Suprapubic skin (tissue), 4 donors: ENCODE measurements at regions not wholly inside any gene's neighbourhood (a gene's known extent, or its start where the extent isn't known, plus 50 kb on each side); places are given as distances from the start of the nearest gene placed in this dataset.

Source experiments
- DNase-seq, 2 donors: peaks; one replicate each; pipeline ENCODE4 v3.0.0-alpha.2; 2019; ENCODE audit warnings: low spot score in 2 of 2
- H3K27ac ChIP-seq: fragments of 200-600 bp; sonication (generic); one replicate; pipeline ENCODE4 v1.5.1; 2019
- H3K27me3 ChIP-seq: fragments of 200-600 bp; sonication (generic); one replicate; pipeline ENCODE4 v1.5.1; 2019
- H3K36me3 ChIP-seq: fragments of 200-600 bp; sonication (generic); one replicate; pipeline ENCODE4 v1.5.1; 2019
- H3K4me1 ChIP-seq: fragments of 200-600 bp; sonication (generic); one replicate; pipeline ENCODE4 v1.5.1; 2019
- H3K4me3 ChIP-seq: fragments of 200-600 bp; sonication (generic); one replicate; pipeline ENCODE4 v1.5.1; 2019; ENCODE audit warnings: mild to moderate bottlenecking
- H3K9me3 ChIP-seq: fragments of 200-600 bp; sonication (generic); one replicate; pipeline ENCODE4 v1.5.1; 2019
- EP300 ChIP-seq: sonication (generic); formaldehyde crosslinking; IDR thresholded peaks from one replicate; pipeline ENCODE4 v1.6.1; 2017; ENCODE audit warnings: antibody characterized with exemption
- POLR2A ChIP-seq, 2 donors: fragments of 450-650 bp; IDR thresholded peaks; one replicate each; pipeline ENCODE4 v1.6.1; 2017; ENCODE audit warnings: antibody characterized with exemption in 2 of 2, mild to moderate bottlenecking in 2 of 2, moderate library complexity in 2 of 2
- POLR2AphosphoS5 ChIP-seq, 3 donors: sonication (generic); formaldehyde crosslinking; IDR thresholded peaks; one replicate each; pipeline ENCODE4 v1.6.1; 2017; ENCODE audit warnings: antibody characterized with exemption in 3 of 3
- WGBS: methylation state at CpG from one replicate; pipeline ENCODE4 v1.1.5; 2018; 5-methylcytosine and 5-hydroxymethylcytosine counted together
- TF ChIP-seq, protein P1 (sequence below), 2 donors: fragments of 200-600 bp in 1 of 2; fragments of 450-650 bp in 1 of 2; sonication (generic) in 1 of 2; IDR thresholded peaks; one replicate each; pipeline ENCODE4 v1.5.1; 2016 to 2019; ENCODE audit warnings: antibody characterized with exemption in 2 of 2, mild to moderate bottlenecking in 1 of 2, moderate library complexity in 1 of 2

DNA sequence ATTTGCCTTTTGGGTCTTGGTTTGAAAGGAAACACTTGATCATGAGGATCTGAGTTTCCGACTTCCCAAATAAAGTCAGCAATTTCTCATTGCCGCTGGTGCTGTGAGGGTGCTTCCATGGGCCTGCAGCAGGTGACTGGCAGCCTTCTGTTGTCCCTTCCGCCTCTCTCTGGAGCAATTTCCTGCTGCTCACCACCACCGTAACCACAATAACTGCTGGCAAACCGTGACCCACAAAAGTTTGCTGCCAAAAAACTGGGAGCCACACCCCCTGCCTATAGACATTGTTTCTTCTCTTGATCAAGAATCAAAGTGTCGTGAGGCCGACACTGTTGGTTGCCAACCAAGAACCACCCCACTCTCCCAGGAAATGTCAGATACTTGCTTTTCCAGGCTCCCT is 164.0 kb downstream of the NR2F2 start:
- DNase-seq: no peak
- Histone ChIP-seq H3K4me1 (no peaks in the 10 kb centered on the region), H3K36me3 (no peaks in the 10 kb centered on the region), H3K27ac (no peak overlapping the region), H3K9me3 (no peaks in the 10 kb centered on the region), H3K27me3 (no peaks in the 10 kb centered on the region), H3K4me3 (no peak overlapping the region)
- WGBS: 51% methylated on average over 7 of the region's 7 CpGs
- TF ChIP-seq, protein P1, sequence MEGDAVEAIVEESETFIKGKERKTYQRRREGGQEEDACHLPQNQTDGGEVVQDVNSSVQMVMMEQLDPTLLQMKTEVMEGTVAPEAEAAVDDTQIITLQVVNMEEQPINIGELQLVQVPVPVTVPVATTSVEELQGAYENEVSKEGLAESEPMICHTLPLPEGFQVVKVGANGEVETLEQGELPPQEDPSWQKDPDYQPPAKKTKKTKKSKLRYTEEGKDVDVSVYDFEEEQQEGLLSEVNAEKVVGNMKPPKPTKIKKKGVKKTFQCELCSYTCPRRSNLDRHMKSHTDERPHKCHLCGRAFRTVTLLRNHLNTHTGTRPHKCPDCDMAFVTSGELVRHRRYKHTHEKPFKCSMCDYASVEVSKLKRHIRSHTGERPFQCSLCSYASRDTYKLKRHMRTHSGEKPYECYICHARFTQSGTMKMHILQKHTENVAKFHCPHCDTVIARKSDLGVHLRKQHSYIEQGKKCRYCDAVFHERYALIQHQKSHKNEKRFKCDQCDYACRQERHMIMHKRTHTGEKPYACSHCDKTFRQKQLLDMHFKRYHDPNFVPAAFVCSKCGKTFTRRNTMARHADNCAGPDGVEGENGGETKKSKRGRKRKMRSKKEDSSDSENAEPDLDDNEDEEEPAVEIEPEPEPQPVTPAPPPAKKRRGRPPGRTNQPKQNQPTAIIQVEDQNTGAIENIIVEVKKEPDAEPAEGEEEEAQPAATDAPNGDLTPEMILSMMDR (IDR thresholded peaks at IDR 0.05): no peak

DNA sequence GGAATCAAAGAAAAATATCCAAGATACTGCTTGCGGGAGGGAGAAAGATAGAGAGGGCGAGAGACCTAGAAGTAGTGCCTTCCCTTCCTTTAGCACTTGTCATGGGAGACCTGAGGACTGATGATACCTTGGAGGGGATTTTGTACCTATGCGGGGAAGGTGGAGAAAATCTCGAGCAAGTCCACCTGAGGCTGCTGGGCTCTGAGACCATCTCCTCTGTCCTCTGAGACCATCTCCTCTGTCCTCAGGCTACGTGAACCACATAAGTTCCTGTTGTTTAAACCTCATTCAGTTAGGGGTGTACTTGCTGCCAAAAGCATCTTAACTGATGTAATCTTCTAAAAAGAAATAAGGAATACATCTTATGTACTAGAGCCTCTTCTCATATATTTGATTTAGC is 164.9 kb downstream of the NR2F2 start:
- WGBS: 89% methylated on average over 5 of the region's 5 CpGs

DNA sequence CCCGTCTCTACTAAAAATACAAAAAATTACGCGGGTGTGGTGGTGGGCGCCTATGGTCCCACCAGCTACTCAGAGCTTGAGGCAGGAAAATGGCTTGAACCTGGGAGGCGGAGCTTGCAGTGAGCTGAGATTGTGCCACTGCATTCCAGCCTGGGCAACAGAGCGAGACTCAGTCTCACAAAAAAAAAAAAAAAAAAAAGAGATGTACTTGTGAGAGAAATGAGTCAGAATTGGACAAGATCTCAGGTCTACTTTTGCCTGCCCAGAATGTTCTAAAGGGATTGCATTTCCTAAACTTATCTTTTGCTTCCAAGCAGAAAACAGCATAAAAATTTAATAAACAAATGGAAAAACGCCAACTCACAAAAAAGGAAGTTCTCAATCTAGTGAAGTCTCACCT is 167.5 kb downstream of the NR2F2 start:
- TF ChIP-seq POLR2AphosphoS5 (IDR thresholded peaks at IDR 0.05) (no peak), POLR2A (IDR thresholded peaks at IDR 0.05) (no peak), EP300 (no peak)
- TF ChIP-seq, protein P1 (IDR thresholded peaks at IDR 0.05): no peak
- H3K4me3 ChIP-seq: no peak overlapping the region
- 76% methylated on average over 7 of the region's 7 CpGs for WGBS

More for the DNA sequence above, 164.9 kb downstream of the NR2F2 start:
- Histone ChIP-seq H3K4me3 (no peak overlapping the region), H3K9me3 (no peaks in the 10 kb centered on the region), H3K4me1 (no peaks in the 10 kb centered on the region), H3K36me3 (no peaks in the 10 kb centered on the region), H3K27ac (no peak overlapping the region), H3K27me3 (no peaks in the 10 kb centered on the region)
- TF ChIP-seq POLR2A (IDR thresholded peaks at IDR 0.05): no peak
- no peak for TF ChIP-seq EP300
- TF ChIP-seq POLR2AphosphoS5 (IDR thresholded peaks at IDR 0.05): no peak
- DNase-seq: no peak

DNA sequence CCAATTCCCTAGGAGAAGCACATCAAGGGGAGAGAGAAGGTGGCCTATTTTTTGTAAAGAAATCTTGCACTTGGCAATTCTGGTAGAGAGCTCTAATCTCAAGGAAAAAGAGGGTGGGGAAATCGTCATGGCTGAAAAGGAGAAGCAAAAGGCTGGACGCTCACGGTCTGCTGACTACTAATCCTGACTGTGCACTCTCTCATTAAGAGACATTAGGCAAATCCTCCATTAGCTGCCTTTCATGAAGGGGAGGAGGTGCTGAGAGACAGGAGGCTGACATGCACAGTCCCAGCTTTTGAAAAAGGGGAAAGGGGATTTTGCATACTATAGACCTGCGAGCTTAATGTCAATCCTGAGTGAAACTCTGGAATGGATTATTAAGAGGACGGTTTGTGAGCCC is 170.0 kb downstream of the NR2F2 start:
- no peaks in the 10 kb centered on the region for H3K4me1 ChIP-seq
- H3K27ac ChIP-seq: no peak overlapping the region
- no peaks in the 10 kb centered on the region for H3K27me3 ChIP-seq
- no peak for DNase-seq
- H3K9me3 ChIP-seq: no peaks in the 10 kb centered on the region
- 72% methylated on average over 5 of the region's 5 CpGs for WGBS
- no peaks in the 10 kb centered on the region for H3K36me3 ChIP-seq
- TF ChIP-seq, protein P1 (IDR thresholded peaks at IDR 0.05): no peak
- TF ChIP-seq POLR2AphosphoS5 (IDR thresholded peaks at IDR 0.05) (no peak), EP300 (no peak), POLR2A (IDR thresholded peaks at IDR 0.05) (no peak)
- H3K4me3 ChIP-seq: no peak overlapping the region

More for the DNA sequence above, 167.5 kb downstream of the NR2F2 start:
- no peaks in the 10 kb centered on the region for H3K27me3 ChIP-seq
- no peaks in the 10 kb centered on the region for H3K36me3 ChIP-seq
- no peak overlapping the region for H3K27ac ChIP-seq
- no peaks in the 10 kb centered on the region for H3K4me1 ChIP-seq
- H3K9me3 ChIP-seq: no peaks in the 10 kb centered on the region
- no peak for DNase-seq

DNA sequence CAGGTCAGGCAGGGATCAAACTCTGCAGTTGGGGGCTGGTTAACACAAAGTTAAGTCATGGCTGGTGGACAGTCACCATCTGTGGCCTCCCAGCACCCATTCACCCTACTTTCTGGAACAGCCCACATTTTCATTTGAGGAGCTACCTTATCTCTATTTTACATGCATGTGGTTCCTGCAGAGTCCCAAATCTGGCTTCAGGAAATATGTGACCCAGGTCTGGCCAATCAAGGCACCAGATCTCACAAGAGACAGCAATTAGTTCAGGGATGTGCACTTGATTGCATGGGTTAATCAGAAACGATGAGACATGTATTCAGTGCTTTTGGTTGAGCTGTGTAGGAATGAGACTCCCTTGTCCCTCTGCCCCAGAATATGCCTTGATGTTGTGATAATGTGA is 170.9 kb downstream of the NR2F2 start:
- DNase-seq: no peak
- no peaks in the 10 kb centered on the region for H3K36me3 ChIP-seq
- H3K9me3 ChIP-seq: no peaks in the 10 kb centered on the region
- TF ChIP-seq POLR2A (IDR thresholded peaks at IDR 0.05): no peak
- TF ChIP-seq POLR2AphosphoS5 (IDR thresholded peaks at IDR 0.05): no peak
- TF ChIP-seq, protein P1 (IDR thresholded peaks at IDR 0.05): no peak
- no peak for TF ChIP-seq EP300
- no peaks in the 10 kb centered on the region for H3K27me3 ChIP-seq
- H3K27ac ChIP-seq: no peak overlapping the region
- H3K4me1 ChIP-seq: no peaks in the 10 kb centered on the region
- WGBS: 92% methylated on average over 1 of the region's 1 CpG
- no peak overlapping the region for H3K4me3 ChIP-seq

DNA sequence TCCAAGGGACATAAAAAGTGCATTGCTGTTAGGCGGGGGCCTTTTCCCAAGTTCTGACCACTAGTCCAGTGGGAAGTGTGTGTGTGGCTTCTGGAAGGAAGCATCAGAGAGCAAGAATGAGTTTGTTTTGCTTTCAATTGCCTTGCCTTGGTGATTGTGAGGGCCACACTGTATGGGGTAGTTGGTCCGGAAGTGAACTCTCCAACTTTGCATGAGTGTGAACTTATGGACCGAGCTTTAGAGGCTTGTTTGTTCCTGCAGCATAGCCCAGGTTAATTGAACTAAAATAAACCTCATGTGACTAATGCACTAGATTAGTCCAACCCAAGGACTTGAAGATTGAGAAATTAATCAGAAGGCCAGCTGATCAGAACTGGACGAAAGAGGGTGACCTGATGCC is 171.7 kb downstream of the NR2F2 start:
- no peak overlapping the region for H3K4me3 ChIP-seq
- no peaks in the 10 kb centered on the region for H3K36me3 ChIP-seq
- no peaks in the 10 kb centered on the region for H3K4me1 ChIP-seq
- H3K27ac ChIP-seq: no peak overlapping the region
- no peaks in the 10 kb centered on the region for H3K27me3 ChIP-seq
- 95% methylated on average over 4 of the region's 4 CpGs for WGBS
- TF ChIP-seq, protein P1 (IDR thresholded peaks at IDR 0.05): no peak
- TF ChIP-seq POLR2AphosphoS5 (IDR thresholded peaks at IDR 0.05) (no peak), POLR2A (IDR thresholded peaks at IDR 0.05) (no peak), EP300 (no peak)
- H3K9me3 ChIP-seq: no peaks in the 10 kb centered on the region
- no peak for DNase-seq
